H54 (cell line): ENCODE measurements at regions not wholly inside any gene's neighbourhood (a gene's known extent, or its start where the extent isn't known, plus 50 kb on each side); places are given as distances from the start of the nearest gene placed in this dataset.

Experiments
- DNase-seq: peaks from one replicate; pipeline ENCODE4 v3.0.0; 2011; ENCODE audit warnings: low spot score, mixed read lengths; ENCODE audit not compliant: insufficient read length
- FAIRE-seq: peaks from 3 replicates; lab custom pipeline; 2011; peaks lifted over from hg19 to GRCh38; lab: Jason Lieb, UNC
- POLR2A ChIP-seq: IDR thresholded peaks from 2 replicates; pipeline ENCODE4 v1.6.1; 2011; ENCODE audit warnings: low read depth, mild to moderate bottlenecking, low read length

- DNase-seq (no peak), FAIRE-seq (no peak)
- no peak for TF ChIP-seq POLR2A
These were observed 625.4 kb downstream of the NTRK3 start for GRCh38 chr15:87631093-87631492.

GRCh38 chr15:87628311-87628710, 628.2 kb downstream of the NTRK3 start:
- no peak for TF ChIP-seq POLR2A
- DNase-seq = no peak
- FAIRE-seq = no peak

- TF ChIP-seq POLR2A = no peak
- DNase-seq = no peak
- no peak for FAIRE-seq
These were observed 629.7 kb downstream of the NTRK3 start for GRCh38 chr15:87626860-87627259.

- FAIRE-seq (no peak), DNase-seq (no peak)
- no peak for TF ChIP-seq POLR2A
These were observed 632.7 kb downstream of the NTRK3 start for GRCh38 chr15:87623832-87624231.

- DNase-seq (no peak), FAIRE-seq (no peak)
- TF ChIP-seq POLR2A = no peak
These were observed 636.1 kb downstream of the NTRK3 start for GRCh38 chr15:87620393-87620792.

GRCh38 chr15:87619161-87619960, 637.2 kb downstream of the NTRK3 start:
- DNase-seq (peak; percentile 15), FAIRE-seq (peak; percentile 67)
- TF ChIP-seq POLR2A = no peak

GRCh38 chr15:87618203-87618725, 638.3 kb downstream of the NTRK3 start:
- TF ChIP-seq POLR2A = no peak
- DNase-seq (no peak), FAIRE-seq (no peak)

- DNase-seq (no peak), FAIRE-seq (no peak)
- TF ChIP-seq POLR2A = no peak
These were observed 641.8 kb downstream of the NTRK3 start for GRCh38 chr15:87614704-87615103.

GRCh38 chr15:87610366-87610765, 646.2 kb downstream of the NTRK3 start:
- FAIRE-seq (no peak), DNase-seq (no peak)
- TF ChIP-seq POLR2A = no peak

GRCh38 chr15:87609894-87610293, 646.6 kb downstream of the NTRK3 start:
- no peak for TF ChIP-seq POLR2A
- DNase-seq (no peak), FAIRE-seq (no peak)

- DNase-seq (peak; percentile 30), FAIRE-seq (peak; percentile 96)
- TF ChIP-seq POLR2A = no peak
These were observed 647.1 kb downstream of the NTRK3 start for GRCh38 chr15:87609474-87609873.

GRCh38 chr15:87608238-87609028, 648.1 kb downstream of the NTRK3 start:
- no peak for DNase-seq

GRCh38 chr15:87606971-87607370, 649.6 kb downstream of the NTRK3 start:
- no peak for DNase-seq
- no peak for TF ChIP-seq POLR2A
- no peak for FAIRE-seq

More at GRCh38 chr15:87608238-87609028, 648.1 kb downstream of the NTRK3 start:
- FAIRE-seq = no peak
- TF ChIP-seq POLR2A = no peak

GRCh38 chr15:87604857-87605446, 651.6 kb downstream of the NTRK3 start:
- FAIRE-seq (no peak), DNase-seq (no peak)
- TF ChIP-seq POLR2A = no peak
